Panc1 (cell line): ENCODE measurements at regions not wholly inside any gene's neighbourhood (a gene's known extent, or its start where the extent isn't known, plus 50 kb on each side); places are given as distances from the start of the nearest gene placed in this dataset.

Experiments
- ATAC-seq: fragments of 200-7000 bp; cut with Tn5 transposase; 2 replicates; pipeline ENCODE4 v1.9.1; 2020; ENCODE audit warnings: mild to moderate bottlenecking, moderate library complexity
- BruUV-seq: library from RNA; stranded (reverse); fragments of 400-500 nt; replicated peaks from 2 replicates; lab custom pipeline; 2021; lab: Mats Ljungman, UMichigan
- CTCF ChIA-PET: fragments of 300-600 bp; sonication (Branson Sonifier 250); formaldehyde crosslinking; loops from one replicate; lab custom pipeline; 2022; ENCODE audit warnings: antibody characterized with exemption; lab: Charles Lee
- POLR2A ChIA-PET: fragments of 300-600 bp; sonication (Branson Sonifier 250); formaldehyde crosslinking; loops from one replicate; lab custom pipeline; 2022; ENCODE audit warnings: antibody characterized with exemption; lab: Charles Lee
- DNase-seq: peaks from one replicate; pipeline ENCODE4 v3.0.0-alpha.2; 2010; ENCODE audit warnings: low read depth, low spot score
- H3K27ac ChIP-seq: 2 replicates; pipeline ENCODE4 v1.5.1; 2011; ENCODE audit warnings: mild to moderate bottlenecking, low read length, inconsistent platforms
- H3K27me3 ChIP-seq: fragments of 200-500 bp; sonication (Bioruptor generic); 2 replicates; pipeline ENCODE4 v1.6.0; 2014; ENCODE audit warnings: low read length, inconsistent platforms; ENCODE audit not compliant: control insufficient read depth, insufficient read depth
- H3K36me3 ChIP-seq: fragments of 200-500 bp; sonication (Bioruptor generic); 2 replicates; pipeline ENCODE4 v1.5.1; 2014; ENCODE audit warnings: inconsistent platforms, mild to moderate bottlenecking, low read length, moderate library complexity; ENCODE audit not compliant: control insufficient read depth, insufficient read depth
- H3K4me1 ChIP-seq: 2 replicates; pipeline ENCODE4 v1.5.1; 2011; ENCODE audit warnings: inconsistent platforms, mild to moderate bottlenecking, low read length, moderate library complexity; ENCODE audit not compliant: control insufficient read depth, insufficient read depth
- H3K4me3 ChIP-seq, 2 experiments: 2 replicates each; pipeline ENCODE4 v1.5.1; 2011 to 2012; ENCODE audit warnings: low read depth in 2 of 2, low read length in 2 of 2, mild to moderate bottlenecking in 2 of 2, inconsistent platforms in 1 of 2, moderate library complexity in 1 of 2
- H3K9me3 ChIP-seq: fragments of 200-500 bp; sonication (Bioruptor generic); 2 replicates; pipeline ENCODE4 v1.5.1; 2014; ENCODE audit warnings: low read depth, mild to moderate bottlenecking, inconsistent platforms, low read length, moderate library complexity; ENCODE audit not compliant: control insufficient read depth, insufficient read depth
- POLR2AphosphoS5 ChIP-seq: IDR thresholded peaks from 2 replicates; pipeline ENCODE4 v1.6.1; 2012; ENCODE audit warnings: mild to moderate bottlenecking, low read depth, low read length, moderate library complexity
- SIN3A ChIP-seq: IDR thresholded peaks from 2 replicates; pipeline ENCODE4 v1.6.1; 2012; ENCODE audit warnings: low read depth, mild to moderate bottlenecking, low read length, moderate library complexity, borderline replicate concordance; ENCODE audit not compliant: insufficient read depth
- TCF7L2 ChIP-seq: IDR thresholded peaks from 2 replicates; pipeline ENCODE4 v1.6.1; 2011; ENCODE audit warnings: mild to moderate bottlenecking, low read depth, low read length, inconsistent platforms
- in situ Hi-C: cut with HindIII; loops from 2 replicates; pipeline ENCODE4 v1.10.0; 2016; ENCODE audit warnings: low sequenced_read_pairs, low pct_unique_long_range_greater_than_20kb
- intact Hi-C: fragments of 100-400 bp; cut with micrococcal nuclease; formaldehyde crosslinking; loops from one replicate; pipeline ENCODE4 v1.10.0; 2022; ENCODE audit not compliant: unreplicated experiment
- TF ChIP-seq, protein P1 (sequence below), 2 experiments: IDR thresholded peaks; 2 replicates each; pipeline ENCODE4 v1.6.1; 2011 to 2012; ENCODE audit warnings: low read depth in 2 of 2, control low read depth in 1 of 2, low read length in 1 of 2, mild to moderate bottlenecking in 1 of 2, moderate library complexity in 1 of 2; ENCODE audit not compliant: insufficient read depth in 1 of 2
- TF ChIP-seq, protein P2 (sequence below): fragments of 450-650 bp; IDR thresholded peaks from 2 replicates; pipeline ENCODE4 v1.5.1; 2017; ENCODE audit warnings: mild to moderate bottlenecking

DNA sequence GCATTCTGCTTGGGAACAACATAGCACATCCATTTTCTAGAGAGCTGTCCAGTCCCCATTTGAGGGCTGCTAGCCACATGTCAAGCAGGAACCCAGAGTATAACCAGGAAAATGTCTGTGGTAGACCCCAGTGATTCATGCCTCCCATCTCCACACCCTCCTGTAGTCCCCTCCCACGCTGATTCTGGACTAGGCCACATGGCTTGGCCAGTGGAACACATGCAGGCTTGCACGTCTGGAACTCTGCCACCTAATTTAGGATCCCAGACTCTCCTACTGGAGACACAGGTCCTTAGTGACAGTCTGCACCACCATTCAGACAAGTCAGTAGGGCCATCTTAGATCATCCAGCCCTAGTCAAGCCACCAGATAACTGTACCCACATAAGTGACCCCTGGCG is 149.8 kb downstream of the ZIC5 start:
- H3K9me3 ChIP-seq, result no peaks in the 10 kb centered on the region
- H3K36me3 ChIP-seq, result no peaks in the 10 kb centered on the region
- H3K27me3 ChIP-seq, result no peaks in the 10 kb centered on the region
- no peak overlapping the region for H3K4me3 ChIP-seq
- H3K4me1 ChIP-seq, result no peaks in the 10 kb centered on the region
- ATAC-seq (no peak), DNase-seq (no peak)
- POLR2A ChIA-PET, result no interaction called here
- no TSS peak for BruUV-seq
- in situ Hi-C loops, result no loop called here
- TF ChIP-seq, protein P1, sequence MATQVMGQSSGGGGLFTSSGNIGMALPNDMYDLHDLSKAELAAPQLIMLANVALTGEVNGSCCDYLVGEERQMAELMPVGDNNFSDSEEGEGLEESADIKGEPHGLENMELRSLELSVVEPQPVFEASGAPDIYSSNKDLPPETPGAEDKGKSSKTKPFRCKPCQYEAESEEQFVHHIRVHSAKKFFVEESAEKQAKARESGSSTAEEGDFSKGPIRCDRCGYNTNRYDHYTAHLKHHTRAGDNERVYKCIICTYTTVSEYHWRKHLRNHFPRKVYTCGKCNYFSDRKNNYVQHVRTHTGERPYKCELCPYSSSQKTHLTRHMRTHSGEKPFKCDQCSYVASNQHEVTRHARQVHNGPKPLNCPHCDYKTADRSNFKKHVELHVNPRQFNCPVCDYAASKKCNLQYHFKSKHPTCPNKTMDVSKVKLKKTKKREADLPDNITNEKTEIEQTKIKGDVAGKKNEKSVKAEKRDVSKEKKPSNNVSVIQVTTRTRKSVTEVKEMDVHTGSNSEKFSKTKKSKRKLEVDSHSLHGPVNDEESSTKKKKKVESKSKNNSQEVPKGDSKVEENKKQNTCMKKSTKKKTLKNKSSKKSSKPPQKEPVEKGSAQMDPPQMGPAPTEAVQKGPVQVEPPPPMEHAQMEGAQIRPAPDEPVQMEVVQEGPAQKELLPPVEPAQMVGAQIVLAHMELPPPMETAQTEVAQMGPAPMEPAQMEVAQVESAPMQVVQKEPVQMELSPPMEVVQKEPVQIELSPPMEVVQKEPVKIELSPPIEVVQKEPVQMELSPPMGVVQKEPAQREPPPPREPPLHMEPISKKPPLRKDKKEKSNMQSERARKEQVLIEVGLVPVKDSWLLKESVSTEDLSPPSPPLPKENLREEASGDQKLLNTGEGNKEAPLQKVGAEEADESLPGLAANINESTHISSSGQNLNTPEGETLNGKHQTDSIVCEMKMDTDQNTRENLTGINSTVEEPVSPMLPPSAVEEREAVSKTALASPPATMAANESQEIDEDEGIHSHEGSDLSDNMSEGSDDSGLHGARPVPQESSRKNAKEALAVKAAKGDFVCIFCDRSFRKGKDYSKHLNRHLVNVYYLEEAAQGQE (IDR thresholded peaks at IDR 0.05; ENCODE audit: insufficient read depth in 1 of 2, low read depth in 2 of 2, low read length in 1 of 2), result no peak
- no peak for TF ChIP-seq TCF7L2
- TF ChIP-seq, protein P2, sequence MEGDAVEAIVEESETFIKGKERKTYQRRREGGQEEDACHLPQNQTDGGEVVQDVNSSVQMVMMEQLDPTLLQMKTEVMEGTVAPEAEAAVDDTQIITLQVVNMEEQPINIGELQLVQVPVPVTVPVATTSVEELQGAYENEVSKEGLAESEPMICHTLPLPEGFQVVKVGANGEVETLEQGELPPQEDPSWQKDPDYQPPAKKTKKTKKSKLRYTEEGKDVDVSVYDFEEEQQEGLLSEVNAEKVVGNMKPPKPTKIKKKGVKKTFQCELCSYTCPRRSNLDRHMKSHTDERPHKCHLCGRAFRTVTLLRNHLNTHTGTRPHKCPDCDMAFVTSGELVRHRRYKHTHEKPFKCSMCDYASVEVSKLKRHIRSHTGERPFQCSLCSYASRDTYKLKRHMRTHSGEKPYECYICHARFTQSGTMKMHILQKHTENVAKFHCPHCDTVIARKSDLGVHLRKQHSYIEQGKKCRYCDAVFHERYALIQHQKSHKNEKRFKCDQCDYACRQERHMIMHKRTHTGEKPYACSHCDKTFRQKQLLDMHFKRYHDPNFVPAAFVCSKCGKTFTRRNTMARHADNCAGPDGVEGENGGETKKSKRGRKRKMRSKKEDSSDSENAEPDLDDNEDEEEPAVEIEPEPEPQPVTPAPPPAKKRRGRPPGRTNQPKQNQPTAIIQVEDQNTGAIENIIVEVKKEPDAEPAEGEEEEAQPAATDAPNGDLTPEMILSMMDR, result no peak
- no peak for TF ChIP-seq SIN3A
- no peak for TF ChIP-seq POLR2AphosphoS5
- CTCF ChIA-PET, result no interaction called here
- no peak overlapping the region for H3K27ac ChIP-seq
- intact Hi-C loops, result no loop called here

DNA sequence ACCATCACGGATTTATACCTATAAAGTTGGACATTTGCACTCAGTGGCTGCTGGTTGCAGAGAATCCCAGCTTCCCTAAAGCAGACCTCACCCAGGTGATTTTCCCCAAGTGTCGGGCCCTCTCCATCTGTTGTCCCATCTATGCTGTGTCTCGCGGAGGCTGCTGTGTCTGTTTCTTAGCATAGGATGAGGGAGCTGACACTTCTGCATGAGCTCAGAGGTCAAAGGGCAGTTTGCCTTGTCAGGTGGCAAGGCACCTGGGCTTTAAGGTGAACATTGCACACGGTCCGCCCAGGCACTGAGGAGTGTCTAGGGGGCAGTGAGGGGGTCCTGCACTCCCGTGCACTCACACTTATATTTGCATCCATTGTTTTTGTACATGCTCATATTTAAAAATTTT is 151.6 kb downstream of the ZIC5 start:
- H3K27me3 ChIP-seq, result no peaks in the 10 kb centered on the region
- intact Hi-C loops (no loop called here), in situ Hi-C loops (no loop called here)
- no TSS peak for BruUV-seq
- H3K9me3 ChIP-seq, result no peaks in the 10 kb centered on the region
- CTCF ChIA-PET, result no interaction called here
- no peaks in the 10 kb centered on the region for H3K4me1 ChIP-seq
- H3K36me3 ChIP-seq, result no peaks in the 10 kb centered on the region
- H3K27ac ChIP-seq, result no peak overlapping the region
- H3K4me3 ChIP-seq, result no peak overlapping the region
- ATAC-seq (no peak), DNase-seq (no peak)
- TF ChIP-seq, protein P1 (IDR thresholded peaks at IDR 0.05; ENCODE audit: insufficient read depth in 1 of 2, low read depth in 2 of 2, low read length in 1 of 2), result no peak
- no peak for TF ChIP-seq POLR2AphosphoS5
- no peak for TF ChIP-seq SIN3A
- TF ChIP-seq TCF7L2, result no peak
- TF ChIP-seq, protein P2, result no peak
- POLR2A ChIA-PET, result no interaction called here
